ENCODE measurements at regions not wholly inside any gene's neighbourhood (a gene's known extent, or its start where the extent isn't known, plus 50 kb on each side); places are given as distances from the start of the nearest gene placed in this dataset.

GRCh38 chrX:25206778-25207177 lies 191.0 kb upstream of the ARX start:
- Histone ChIP-seq H3K9me1 (ENCODE audit: control insufficient read depth, insufficient read depth, low read length) (no peaks in the 10 kb centered on the region), H3K27ac (ENCODE audit: extremely low read depth, low read depth, low read length) (no peak overlapping the region), H3K4me1 (replicated peaks in 1 of 2; ENCODE audit: control insufficient read depth in 2 of 2, insufficient read depth in 2 of 2, low read length in 2 of 2) (no peaks in the 10 kb centered on the region), H3K36me3 (ENCODE audit: control insufficient read depth, insufficient read depth, low read length) (no peaks in the 10 kb centered on the region), H3K9ac (ENCODE audit: insufficient read depth in 1 of 2, low read depth in 2 of 2, low read length in 2 of 2) (no peak overlapping the region), H3K27me3 (ENCODE audit: control insufficient read depth in 2 of 2, insufficient read depth in 2 of 2, low read length in 2 of 2) (no peaks in the 10 kb centered on the region), H3K9me3 (replicated peaks; ENCODE audit: control insufficient read depth, insufficient read depth, low read depth, low read length) (no peaks in the 10 kb centered on the region), H4K20me1 (replicated peaks; ENCODE audit: control insufficient read depth, insufficient read depth, low read length) (no peaks in the 10 kb centered on the region), H2AFZ (ENCODE audit: low read depth, low read length) (no peak overlapping the region), H3K79me2 (ENCODE audit: control insufficient read depth, insufficient read depth, low read length) (no peaks in the 10 kb centered on the region), H3K4me2 (ENCODE audit: insufficient read depth, low read length) (no peak overlapping the region), H3K4me3 (no peak overlapping the region)
- in situ Hi-C loops (cut with MboI), result no loop called here
- FAIRE-seq (no peak), ATAC-seq (no peak), DNase-seq (ENCODE audit: extremely low read depth in 1 of 4, low spot score in 3 of 4) (no peak)
- no TSS peak for BruUV-seq (replicated peaks)
- POLR2A ChIA-PET, result no interaction called here
- TF ChIP-seq ESRRA (IDR thresholded peaks at IDR 0.05; ENCODE audit: borderline replicate concordance, low read depth) (no peak), NFXL1 (CRISPR knock-in tag; IDR thresholded peaks at IDR 0.05) (no peak), ZNF324 (CRISPR knock-in tag; IDR thresholded peaks at IDR 0.05) (no peak), ZKSCAN1 (IDR thresholded peaks at IDR 0.05; ENCODE audit: low read depth, low read length) (no peak)
- WGBS (ENCODE audit: insufficient coverage, low coverage, missing lambda C conversion rate), result 0% methylated on average over 1 of the region's 1 CpG
- CTCF ChIA-PET (ENCODE audit: low intra/inter-chr PET ratio), result no interaction called here
- intact Hi-C loops (cut with micrococcal nuclease), result no loop called here

GRCh38 chrX:25204182-25204581 lies 188.4 kb upstream of the ARX start:
- Histone ChIP-seq H4K20me1 (replicated peaks; ENCODE audit: control insufficient read depth, insufficient read depth, low read length) (no peaks in the 10 kb centered on the region), H3K27me3 (ENCODE audit: control insufficient read depth in 2 of 2, insufficient read depth in 2 of 2, low read length in 2 of 2) (no peaks in the 10 kb centered on the region), H3K4me2 (ENCODE audit: insufficient read depth, low read length) (no peak overlapping the region), H2AFZ (ENCODE audit: low read depth, low read length) (no peak overlapping the region), H3K9me3 (replicated peaks; ENCODE audit: control insufficient read depth, insufficient read depth, low read depth, low read length) (no peaks in the 10 kb centered on the region), H3K4me1 (replicated peaks in 1 of 2; ENCODE audit: control insufficient read depth in 2 of 2, insufficient read depth in 2 of 2, low read length in 2 of 2) (no peaks in the 10 kb centered on the region), H3K9ac (ENCODE audit: insufficient read depth in 1 of 2, low read depth in 2 of 2, low read length in 2 of 2) (no peak overlapping the region), H3K27ac (ENCODE audit: extremely low read depth, low read depth, low read length) (no peak overlapping the region), H3K36me3 (ENCODE audit: control insufficient read depth, insufficient read depth, low read length) (no peaks in the 10 kb centered on the region), H3K4me3 (no peak overlapping the region), H3K9me1 (ENCODE audit: control insufficient read depth, insufficient read depth, low read length) (no peaks in the 10 kb centered on the region), H3K79me2 (ENCODE audit: control insufficient read depth, insufficient read depth, low read length) (no peaks in the 10 kb centered on the region)
- FAIRE-seq (no peak), ATAC-seq (no peak), DNase-seq (ENCODE audit: extremely low read depth in 1 of 4, low spot score in 3 of 4) (no peak)
- in situ Hi-C loops (cut with MboI), result no loop called here
- CTCF ChIA-PET (ENCODE audit: low intra/inter-chr PET ratio), result no interaction called here
- POLR2A ChIA-PET, result no interaction called here
- no TSS peak for BruUV-seq (replicated peaks)
- intact Hi-C loops (cut with micrococcal nuclease), result no loop called here
- TF ChIP-seq CBX8 (IDR thresholded peaks at IDR 0.05; ENCODE audit: borderline replicate concordance, extremely low read depth, low read depth, low read length, poor library complexity, severe bottlenecking), result no peak
- TF ChIP-seq POLR2A (conservative IDR thresholded peaks at IDR 0.05), result no peak
- TF ChIP-seq VEZF1 (CRISPR knock-in tag; IDR thresholded peaks at IDR 0.05), result no peak
- no peak for TF ChIP-seq ADNP (tag; IDR thresholded peaks at IDR 0.05)
- no peak for TF ChIP-seq BCL6 (CRISPR knock-in tag; IDR thresholded peaks at IDR 0.05)
- TF ChIP-seq HCFC1 (IDR thresholded peaks at IDR 0.05; ENCODE audit: low read depth, low read length), result no peak
- TF ChIP-seq MYNN (IDR thresholded peaks at IDR 0.05), result no peak
- no peak for TF ChIP-seq MYNN (CRISPR knock-in tag; IDR thresholded peaks at IDR 0.05)
- no peak for TF ChIP-seq POLR2AphosphoS2 (IDR thresholded peaks at IDR 0.05; ENCODE audit: low read length)
- TF ChIP-seq NR4A1 (CRISPR knock-in tag; IDR thresholded peaks at IDR 0.05), result no peak
- TF ChIP-seq NR4A1 (tag; IDR thresholded peaks at IDR 0.05), result no peak
- TF ChIP-seq RBM25 (IDR thresholded peaks at IDR 0.05; ENCODE audit: low read depth, low read length, severe bottlenecking), result no peak
